HG03521 (cell line): ENCODE measurements at regions not wholly inside any gene's neighbourhood (a gene's known extent, or its start where the extent isn't known, plus 50 kb on each side); places are given as distances from the start of the nearest gene placed in this dataset.
A peak's percentile ranks its signal among the peaks of the same experiment; 100 is the strongest.

Experiments
- ATAC-seq: cut with Tn5 transposase; IDR thresholded peaks from one replicate; pipeline ENCODE4 v1.9.1; 2021; ENCODE audit warnings: mild to moderate bottlenecking, moderate library complexity; ENCODE audit not compliant: unreplicated experiment

- ATAC-seq, result no peak
Observed at GRCh38 chr6:100184473-100184872, 190.4 kb upstream of the MCHR2 start.

DNA sequence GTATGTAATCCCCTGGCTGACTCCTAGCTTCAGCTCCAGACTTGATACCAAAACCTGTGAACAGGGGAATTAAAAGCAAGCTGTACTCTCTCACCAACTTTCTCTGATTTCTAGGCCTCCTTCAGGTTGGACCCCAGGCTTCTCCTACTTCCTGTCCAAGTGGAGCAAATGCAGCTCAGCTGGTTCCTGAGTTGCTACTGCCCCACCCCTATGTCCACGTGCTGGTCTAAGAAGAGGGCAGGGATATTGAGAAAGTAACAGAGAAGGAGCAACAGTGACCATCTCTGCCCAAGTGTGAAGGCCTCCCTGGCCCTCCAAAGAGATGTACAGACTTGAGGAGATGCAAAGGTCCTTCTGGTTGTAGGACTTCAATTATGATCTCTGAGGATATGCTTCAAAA lies 188.3 kb upstream of the MCHR2 start:
- no peak for ATAC-seq

- ATAC-seq, result no peak
Observed at GRCh38 chr6:100181309-100181708, 187.3 kb upstream of the MCHR2 start.

- ATAC-seq, result no peak
Observed at GRCh38 chr6:100179576-100179975, 185.6 kb upstream of the MCHR2 start.

GRCh38 chr6:100177956-100178355 lies 183.9 kb upstream of the MCHR2 start:
- ATAC-seq, result no peak

- no peak for ATAC-seq
Observed at GRCh38 chr6:100176951-100177710, 183.1 kb upstream of the MCHR2 start.

GRCh38 chr6:100176311-100176950 lies 182.4 kb upstream of the MCHR2 start:
- ATAC-seq, result no peak

- no peak for ATAC-seq
Observed at GRCh38 chr6:100175814-100176310, 181.8 kb upstream of the MCHR2 start.

GRCh38 chr6:100173211-100173610 lies 179.2 kb upstream of the MCHR2 start:
- ATAC-seq, result no peak

DNA sequence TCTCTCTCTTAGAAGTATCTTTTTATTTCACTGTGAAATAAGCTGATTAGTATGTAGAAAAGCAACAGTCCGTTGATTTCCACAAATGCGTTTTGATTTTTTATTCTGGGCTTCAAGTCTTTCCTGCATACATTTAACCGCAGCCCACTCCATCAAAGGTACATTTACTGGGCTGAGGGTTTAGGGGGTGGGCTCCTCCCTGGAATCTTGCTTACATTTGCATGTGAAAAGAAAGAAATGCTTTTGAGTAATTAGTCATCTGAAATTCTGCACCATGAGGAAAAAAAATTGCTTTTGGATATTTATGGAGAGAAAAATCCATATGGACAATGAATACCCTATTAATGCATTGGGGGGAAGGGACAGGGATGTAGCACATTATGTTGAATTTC lies 178.3 kb upstream of the MCHR2 start:
- no peak for ATAC-seq

GRCh38 chr6:100171533-100172321 lies 177.7 kb upstream of the MCHR2 start:
- ATAC-seq, result peak; percentile 58

GRCh38 chr6:100168148-100168547 lies 174.1 kb upstream of the MCHR2 start:
- ATAC-seq, result no peak

DNA sequence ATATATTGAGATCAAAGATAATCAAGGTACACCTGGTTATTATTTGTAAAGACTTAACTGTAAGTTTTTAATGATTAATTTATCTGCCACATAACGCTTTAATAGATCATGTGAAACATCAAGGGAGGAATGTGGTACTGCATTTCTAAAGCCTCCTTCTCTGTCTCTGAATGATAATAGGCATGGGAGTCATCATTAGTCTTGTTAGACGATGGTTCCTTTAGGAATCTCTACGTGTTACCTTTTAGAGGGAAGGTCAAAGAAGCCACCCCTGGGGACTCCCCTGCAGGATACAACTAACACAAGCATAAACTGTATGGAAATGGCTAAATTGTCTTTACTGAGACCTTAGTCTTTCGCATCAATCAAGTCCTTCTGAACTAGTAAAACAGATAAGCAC lies 173.6 kb upstream of the MCHR2 start:
- ATAC-seq, result no peak

DNA sequence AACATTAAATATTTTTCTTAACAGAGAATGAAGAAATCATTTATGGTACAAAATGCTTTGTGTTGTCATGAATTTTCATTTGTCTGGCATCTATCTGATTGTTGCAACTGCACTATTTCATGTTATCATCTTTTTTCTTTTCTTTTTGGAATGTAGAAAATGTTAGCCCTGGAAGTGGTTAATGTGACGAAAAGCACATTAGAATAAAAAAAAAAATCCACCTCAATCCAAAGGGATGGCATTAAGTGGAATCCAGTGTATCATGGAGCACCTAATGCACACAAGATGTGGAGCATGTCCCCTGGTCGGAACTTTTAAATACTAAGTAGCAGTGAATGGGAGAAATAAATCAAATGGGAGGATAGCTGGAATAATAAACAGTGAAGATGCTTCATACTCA lies 172.9 kb upstream of the MCHR2 start:
- ATAC-seq, result no peak

GRCh38 chr6:100165442-100165841 lies 171.4 kb upstream of the MCHR2 start:
- ATAC-seq, result no peak

DNA sequence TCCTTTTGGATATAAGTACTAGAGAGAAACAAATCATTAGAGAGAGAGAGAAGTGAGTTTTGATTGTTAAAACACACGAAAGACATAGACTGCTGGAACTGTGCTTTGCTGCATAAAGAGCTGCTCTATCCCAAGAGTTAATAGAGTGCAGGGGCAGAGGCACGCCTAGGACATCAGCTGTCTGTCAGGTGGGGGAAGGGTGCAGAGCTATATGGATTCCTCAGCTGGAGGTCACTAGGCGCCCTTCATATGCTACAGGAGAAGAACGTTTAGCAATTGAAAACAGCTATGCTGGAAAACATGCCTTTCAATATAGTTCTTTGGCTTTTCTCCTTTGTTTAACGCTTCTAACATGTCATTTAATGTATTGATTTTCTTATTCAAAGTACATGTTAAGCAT lies 169.0 kb upstream of the MCHR2 start:
- no peak for ATAC-seq

DNA sequence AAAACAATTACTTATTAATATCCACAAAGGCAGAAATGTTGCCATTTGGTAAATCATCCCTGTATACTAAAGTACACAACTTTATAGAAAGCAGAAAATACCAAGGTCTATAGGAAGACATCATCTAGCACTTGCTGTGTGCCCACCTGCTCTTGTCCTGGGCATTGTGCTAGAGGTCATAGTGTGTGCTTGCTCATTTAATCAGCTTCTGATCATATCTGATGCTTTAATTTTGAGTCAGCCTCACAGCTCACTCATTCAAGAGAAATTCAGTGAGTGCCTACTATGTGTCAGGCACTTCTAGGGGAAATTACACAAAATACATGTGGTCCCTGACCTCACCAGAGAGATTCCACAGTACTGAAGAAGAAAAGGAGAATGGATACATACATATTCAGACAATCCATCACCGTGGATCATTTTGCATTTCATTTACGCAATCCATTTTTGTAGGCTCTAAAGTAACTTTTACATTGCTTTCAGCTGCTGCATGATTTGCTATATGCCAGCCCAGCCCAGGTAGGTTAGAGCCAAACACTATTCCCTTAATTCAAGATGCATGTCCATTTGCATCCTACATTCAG lies 167.9 kb upstream of the MCHR2 start:
- no peak for ATAC-seq

DNA sequence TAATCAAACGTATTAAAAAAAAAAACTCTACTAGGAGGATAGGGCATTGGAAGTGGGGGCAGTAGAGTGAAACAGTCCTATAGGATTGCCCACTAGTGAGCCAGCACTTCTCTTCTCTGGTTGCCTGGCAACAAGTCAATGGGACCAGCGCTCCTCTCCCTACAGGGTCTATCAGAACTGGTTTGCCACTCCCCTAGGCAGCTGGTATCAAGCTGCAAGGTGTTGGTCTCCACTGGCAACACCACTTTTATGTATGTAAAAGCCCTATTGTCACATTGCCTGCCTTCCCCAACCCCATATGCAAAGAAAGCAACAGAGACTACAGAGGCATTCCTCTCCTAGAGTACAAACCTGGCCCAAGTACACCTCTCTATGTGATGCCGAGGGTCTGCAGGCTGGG lies 166.9 kb upstream of the MCHR2 start:
- no peak for ATAC-seq

- no peak for ATAC-seq
Observed at GRCh38 chr6:100155141-100155540, 161.1 kb upstream of the MCHR2 start.

DNA sequence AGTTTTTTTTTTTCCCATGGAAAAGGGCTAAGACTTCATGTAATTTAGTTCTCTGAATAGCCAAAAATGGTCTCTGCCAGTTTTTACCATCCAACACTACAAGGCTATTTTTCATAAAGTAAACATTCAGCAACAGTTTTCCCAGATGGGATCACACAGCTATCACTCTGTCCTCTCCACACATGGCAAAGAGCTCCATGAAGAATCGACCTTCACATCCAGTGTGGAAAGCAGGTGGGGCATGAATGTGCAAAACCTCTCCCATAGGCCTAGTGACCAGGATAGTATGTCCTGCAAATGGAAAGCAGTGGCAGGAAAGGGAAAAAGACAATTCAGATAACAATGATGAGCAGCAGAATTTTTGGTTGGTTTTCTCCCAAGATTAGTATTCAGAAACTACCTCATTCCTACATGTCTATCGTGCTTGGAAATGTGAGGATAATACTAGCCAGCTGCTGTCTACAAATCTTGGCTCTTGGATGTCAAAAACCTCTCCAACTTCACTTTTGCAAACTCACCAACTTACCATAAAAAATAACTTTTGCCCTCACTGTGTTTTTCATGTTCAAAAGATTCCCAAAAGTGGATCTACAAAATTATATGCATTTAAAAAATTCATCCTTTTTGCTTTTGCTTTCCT lies 159.7 kb upstream of the MCHR2 start:
- no peak for ATAC-seq

- ATAC-seq, result no peak
Observed at GRCh38 chr6:100152201-100152600, 158.2 kb upstream of the MCHR2 start.
